ENCODE measurements at regions not wholly inside any gene's neighbourhood (a gene's known extent, or its start where the extent isn't known, plus 50 kb on each side); places are given as distances from the start of the nearest gene placed in this dataset.

DNA sequence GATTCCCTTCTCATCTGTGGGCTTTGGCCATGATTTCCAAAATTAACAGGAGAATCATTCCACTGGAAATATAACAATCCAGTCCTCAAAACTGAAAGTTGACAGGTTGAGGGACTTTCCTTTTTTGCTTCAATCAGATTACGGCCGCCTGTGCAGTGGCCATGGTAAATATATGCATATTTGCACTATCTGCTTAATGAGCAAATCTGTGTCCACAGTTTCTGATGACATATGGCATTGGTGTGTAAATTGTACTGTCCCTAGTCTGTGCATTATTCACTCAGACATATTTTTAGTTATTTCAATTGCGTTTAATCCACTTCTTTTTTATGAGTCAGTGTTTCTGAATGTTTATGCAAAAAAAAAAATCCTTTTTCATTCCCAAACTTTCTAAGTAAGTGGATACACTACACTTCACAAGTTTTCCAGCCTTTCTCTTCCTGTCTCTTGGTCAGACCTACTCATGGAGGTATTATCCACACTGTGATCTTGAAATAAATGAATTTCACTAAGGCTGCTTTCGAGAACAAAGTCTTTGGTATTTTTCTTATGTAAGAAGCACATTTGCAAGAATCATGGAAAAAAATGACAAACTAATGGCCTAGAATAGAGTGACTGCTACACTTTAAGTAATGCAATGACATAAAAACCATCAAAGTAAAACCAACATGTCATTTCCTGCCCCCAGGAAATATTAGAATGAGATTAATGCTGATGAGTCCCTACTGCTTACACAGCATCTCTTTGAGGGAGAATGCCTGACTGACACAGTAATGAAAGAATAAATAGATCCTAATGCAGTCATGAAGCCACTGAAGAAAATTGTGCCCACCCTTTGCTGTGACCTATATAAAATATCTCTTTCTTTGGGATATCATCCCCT, 76.4 kb upstream of the MTNR1B start (continued):
- TF ChIP-seq, protein P1, sequence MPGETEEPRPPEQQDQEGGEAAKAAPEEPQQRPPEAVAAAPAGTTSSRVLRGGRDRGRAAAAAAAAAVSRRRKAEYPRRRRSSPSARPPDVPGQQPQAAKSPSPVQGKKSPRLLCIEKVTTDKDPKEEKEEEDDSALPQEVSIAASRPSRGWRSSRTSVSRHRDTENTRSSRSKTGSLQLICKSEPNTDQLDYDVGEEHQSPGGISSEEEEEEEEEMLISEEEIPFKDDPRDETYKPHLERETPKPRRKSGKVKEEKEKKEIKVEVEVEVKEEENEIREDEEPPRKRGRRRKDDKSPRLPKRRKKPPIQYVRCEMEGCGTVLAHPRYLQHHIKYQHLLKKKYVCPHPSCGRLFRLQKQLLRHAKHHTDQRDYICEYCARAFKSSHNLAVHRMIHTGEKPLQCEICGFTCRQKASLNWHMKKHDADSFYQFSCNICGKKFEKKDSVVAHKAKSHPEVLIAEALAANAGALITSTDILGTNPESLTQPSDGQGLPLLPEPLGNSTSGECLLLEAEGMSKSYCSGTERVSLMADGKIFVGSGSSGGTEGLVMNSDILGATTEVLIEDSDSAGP (CRISPR knock-in tag; IDR thresholded peaks at IDR 0.05; ENCODE audit: borderline replicate concordance): no peak

DNA sequence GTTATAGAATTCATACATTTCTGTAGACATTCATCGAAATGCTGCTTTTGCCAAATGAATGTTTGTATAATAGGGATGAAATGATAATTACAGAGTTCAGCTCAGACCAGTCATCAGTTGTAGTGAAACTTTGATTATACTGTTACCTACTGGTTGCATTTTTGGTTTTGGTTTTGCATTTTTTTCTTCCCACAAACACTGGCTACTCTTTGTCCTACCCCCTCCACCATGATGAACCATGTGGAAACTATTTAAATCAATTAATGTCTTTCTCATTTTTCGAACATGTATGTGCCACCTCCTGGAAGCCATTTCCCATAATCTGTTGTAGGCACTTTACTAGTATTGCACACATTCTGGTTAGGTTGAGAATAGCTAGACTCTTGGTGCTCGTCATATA, 75.3 kb upstream of the MTNR1B start:
- Histone ChIP-seq H3K79me2 (ENCODE audit: insufficient read depth, low read length) (no peaks in the 10 kb centered on the region), H3K27me3 (ENCODE audit: control insufficient read depth in 1 of 2, insufficient read depth in 2 of 2, low read length in 2 of 2) (no peaks in the 10 kb centered on the region), H3K4me1 (ENCODE audit: insufficient read depth, low read length) (no peaks in the 10 kb centered on the region), H3K36me3 (replicated peaks in 1 of 2; ENCODE audit: control insufficient read depth in 1 of 2, insufficient read depth in 2 of 2, low read length in 2 of 2) (no peaks in the 10 kb centered on the region), H3K9me3 (ENCODE audit: low read length) (no peaks in the 10 kb centered on the region), H3K27ac (ENCODE audit: extremely low read length, insufficient read depth, low read length) (no peak overlapping the region), H3K9ac (ENCODE audit: insufficient read depth, low read depth, low read length) (no peak overlapping the region), H3K4me3 (replicated peaks in 1 of 3; ENCODE audit: insufficient read depth in 1 of 3, low read depth in 2 of 3, low read length in 3 of 3) (no peak overlapping the region), H2AFZ (ENCODE audit: low read length) (no peak overlapping the region), H4K20me1 (ENCODE audit: insufficient read depth, low read length) (no peaks in the 10 kb centered on the region), H3K4me2 (ENCODE audit: low read depth, low read length) (no peak overlapping the region)
- TF ChIP-seq ZNF629 (CRISPR knock-in tag; conservative IDR thresholded peaks at IDR 0.05) (no peak), FOXP1 (IDR thresholded peaks at IDR 0.05) (no peak), FOXP1 (CRISPR knock-in tag; IDR thresholded peaks at IDR 0.05) (no peak), RXRB (CRISPR knock-in tag; IDR thresholded peaks at IDR 0.05; ENCODE audit: borderline replicate concordance) (no peak), ZNF510 (CRISPR knock-in tag; IDR thresholded peaks at IDR 0.05; ENCODE audit: low read depth) (no peak), MIXL1 (CRISPR knock-in tag; IDR thresholded peaks at IDR 0.05) (no peak), SRSF1 (optimal IDR thresholded peaks at IDR 0.05; ENCODE audit: low read depth, low read length) (no peak), ZNF430 (CRISPR knock-in tag; IDR thresholded peaks at IDR 0.05) (no peak), EZH2 (conservative IDR thresholded peaks at IDR 0.05; ENCODE audit: low read depth, low read length) (no peak)
- TF ChIP-seq, protein P2, sequence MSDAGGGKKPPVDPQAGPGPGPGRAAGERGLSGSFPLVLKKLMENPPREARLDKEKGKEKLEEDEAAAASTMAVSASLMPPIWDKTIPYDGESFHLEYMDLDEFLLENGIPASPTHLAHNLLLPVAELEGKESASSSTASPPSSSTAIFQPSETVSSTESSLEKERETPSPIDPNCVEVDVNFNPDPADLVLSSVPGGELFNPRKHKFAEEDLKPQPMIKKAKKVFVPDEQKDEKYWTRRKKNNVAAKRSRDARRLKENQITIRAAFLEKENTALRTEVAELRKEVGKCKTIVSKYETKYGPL (CRISPR knock-in tag; IDR thresholded peaks at IDR 0.05): no peak
- TF ChIP-seq, protein P3, sequence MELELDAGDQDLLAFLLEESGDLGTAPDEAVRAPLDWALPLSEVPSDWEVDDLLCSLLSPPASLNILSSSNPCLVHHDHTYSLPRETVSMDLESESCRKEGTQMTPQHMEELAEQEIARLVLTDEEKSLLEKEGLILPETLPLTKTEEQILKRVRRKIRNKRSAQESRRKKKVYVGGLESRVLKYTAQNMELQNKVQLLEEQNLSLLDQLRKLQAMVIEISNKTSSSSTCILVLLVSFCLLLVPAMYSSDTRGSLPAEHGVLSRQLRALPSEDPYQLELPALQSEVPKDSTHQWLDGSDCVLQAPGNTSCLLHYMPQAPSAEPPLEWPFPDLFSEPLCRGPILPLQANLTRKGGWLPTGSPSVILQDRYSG (CRISPR knock-in tag; IDR thresholded peaks at IDR 0.05): no peak
- TF ChIP-seq, protein P4, sequence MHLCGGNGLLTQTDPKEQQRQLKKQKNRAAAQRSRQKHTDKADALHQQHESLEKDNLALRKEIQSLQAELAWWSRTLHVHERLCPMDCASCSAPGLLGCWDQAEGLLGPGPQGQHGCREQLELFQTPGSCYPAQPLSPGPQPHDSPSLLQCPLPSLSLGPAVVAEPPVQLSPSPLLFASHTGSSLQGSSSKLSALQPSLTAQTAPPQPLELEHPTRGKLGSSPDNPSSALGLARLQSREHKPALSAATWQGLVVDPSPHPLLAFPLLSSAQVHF (CRISPR knock-in tag; IDR thresholded peaks at IDR 0.05): no peak
- TF ChIP-seq, protein P5, sequence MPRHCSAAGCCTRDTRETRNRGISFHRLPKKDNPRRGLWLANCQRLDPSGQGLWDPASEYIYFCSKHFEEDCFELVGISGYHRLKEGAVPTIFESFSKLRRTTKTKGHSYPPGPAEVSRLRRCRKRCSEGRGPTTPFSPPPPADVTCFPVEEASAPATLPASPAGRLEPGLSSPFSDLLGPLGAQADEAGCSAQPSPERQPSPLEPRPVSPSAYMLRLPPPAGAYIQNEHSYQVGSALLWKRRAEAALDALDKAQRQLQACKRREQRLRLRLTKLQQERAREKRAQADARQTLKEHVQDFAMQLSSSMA (CRISPR knock-in tag; IDR thresholded peaks at IDR 0.05): no peak
- no peak for ATAC-seq
- FAIRE-seq: no peak
- CTCF ChIA-PET (ENCODE audit: low intra/inter-chr PET ratio, low total read pairs): no interaction called here
- in situ Hi-C loops (cut with HindIII; ENCODE audit: extremely low pct_ligation_motif_present, low pct_unique_long_range_greater_than_20kb): no loop called here
- POLR2A ChIA-PET: no interaction called here
- DNase-seq (ENCODE audit: low spot score): no peak
- 10% methylated on average over 3 of the region's 3 CpGs for WGBS (ENCODE audit: low lambda C conversion rate)
- intact Hi-C loops (cut with micrococcal nuclease; ENCODE audit: unreplicated experiment): no loop called here
- no TSS peak for BruUV-seq (replicated peaks)
